ENCODE measurements at regions not wholly inside any gene's neighbourhood (a gene's known extent, or its start where the extent isn't known, plus 50 kb on each side); places are given as distances from the start of the nearest gene placed in this dataset.
"Not testable (repeated sequence)": the region's sequence is repeated elsewhere in the genome, so short reads cannot be mapped to it uniquely, and the experiment has no call there.

GRCh38 chr20:40016890-40017289, 672.1 kb downstream of the MAFB start:
- Mint-ChIP-seq H3K4me3 (no peak overlapping the region), H3K27me3 (no peaks in the 10 kb centered on the region), H3K27ac (no peak overlapping the region), H3K36me3 (ENCODE audit: low read depth) (no peaks in the 10 kb centered on the region), H3K9me3 (no peaks in the 10 kb centered on the region), H3K4me1 (ENCODE audit: low read depth) (no peaks in the 10 kb centered on the region)
- intact Hi-C loops (cut with micrococcal nuclease) = no loop called here
- no peak for TF ChIP-seq CTCF (IDR thresholded peaks at IDR 0.05)
- ChIA-PET CTCF (no interaction called here), POLR2A (no interaction called here)
- no peak for ATAC-seq
- no peak for DNase-seq

GRCh38 chr20:40016392-40016791, 672.6 kb downstream of the MAFB start:
- Mint-ChIP-seq H3K4me1 (ENCODE audit: low read depth) (no peaks in the 10 kb centered on the region), H3K27me3 (no peaks in the 10 kb centered on the region), H3K4me3 (no peak overlapping the region), H3K27ac (no peak overlapping the region), H3K9me3 (no peaks in the 10 kb centered on the region), H3K36me3 (ENCODE audit: low read depth) (no peaks in the 10 kb centered on the region)
- CTCF ChIA-PET = no interaction called here
- POLR2A ChIA-PET = no interaction called here
- DNase-seq (no peak), ATAC-seq (no peak)
- intact Hi-C loops (cut with micrococcal nuclease) = no loop called here
- no peak for TF ChIP-seq CTCF (IDR thresholded peaks at IDR 0.05)

- CTCF ChIA-PET; H3K27me3 Mint-ChIP-seq; DNase-seq; H3K4me1 Mint-ChIP-seq (ENCODE audit: low read depth); intact Hi-C loops (cut with micrococcal nuclease); H3K27ac Mint-ChIP-seq; POLR2A ChIA-PET; H3K4me3 Mint-ChIP-seq; H3K36me3 Mint-ChIP-seq (ENCODE audit: low read depth); H3K9me3 Mint-ChIP-seq; ATAC-seq: not testable (repeated sequence)
Measured at GRCh38 chr20:40012026-40012425, 677.0 kb downstream of the MAFB start.

- intact Hi-C loops (cut with micrococcal nuclease) = no loop called here
- Mint-ChIP-seq H3K9me3 (no peaks in the 10 kb centered on the region), H3K27me3 (peaks cover 3% of the 10 kb centered on the region), H3K4me1 (ENCODE audit: low read depth) (no peaks in the 10 kb centered on the region), H3K4me3 (no peak overlapping the region), H3K27ac (no peak overlapping the region), H3K36me3 (ENCODE audit: low read depth) (no peaks in the 10 kb centered on the region)
- DNase-seq (no peak), ATAC-seq (no peak)
- TF ChIP-seq CTCF (IDR thresholded peaks at IDR 0.05) = no peak
- POLR2A ChIA-PET = no interaction called here
- CTCF ChIA-PET = no interaction called here
Measured at GRCh38 chr20:40010483-40010882, 678.6 kb downstream of the MAFB start.

GRCh38 chr20:40009542-40009941, 679.5 kb downstream of the MAFB start:
- Mint-ChIP-seq H3K36me3 (ENCODE audit: low read depth) (no peaks in the 10 kb centered on the region), H3K4me1 (ENCODE audit: low read depth) (no peaks in the 10 kb centered on the region), H3K4me3 (no peak overlapping the region), H3K9me3 (no peaks in the 10 kb centered on the region), H3K27ac (no peak overlapping the region), H3K27me3 (peaks cover 3% of the 10 kb centered on the region)
- ATAC-seq (no peak), DNase-seq (no peak)
- intact Hi-C loops (cut with micrococcal nuclease) = no loop called here
- TF ChIP-seq CTCF (IDR thresholded peaks at IDR 0.05) = no peak
- POLR2A ChIA-PET = no interaction called here
- CTCF ChIA-PET = no interaction called here

- ATAC-seq = no peak
- Mint-ChIP-seq H3K36me3 (ENCODE audit: low read depth) (no peaks in the 10 kb centered on the region), H3K4me3 (no peak overlapping the region), H3K9me3 (no peaks in the 10 kb centered on the region), H3K4me1 (ENCODE audit: low read depth) (no peaks in the 10 kb centered on the region), H3K27me3 (peaks cover 3% of the 10 kb centered on the region), H3K27ac (no peak overlapping the region)
- POLR2A ChIA-PET = no interaction called here
- TF ChIP-seq CTCF (IDR thresholded peaks at IDR 0.05) = no peak
- CTCF ChIA-PET = no interaction called here
- no peak for DNase-seq
- intact Hi-C loops (cut with micrococcal nuclease) = no loop called here
Measured at GRCh38 chr20:40008177-40008576, 680.9 kb downstream of the MAFB start.

Data from activated CD8-positive, alpha-beta T cell treated with anti-CD3 and anti-CD28 coated beads for 36 hours (primary cell).